G401 (cell line): ENCODE measurements at regions not wholly inside any gene's neighbourhood (a gene's known extent, or its start where the extent isn't known, plus 50 kb on each side); places are given as distances from the start of the nearest gene placed in this dataset.
"Not testable (repeated sequence)": the region's sequence is repeated elsewhere in the genome, so short reads cannot be mapped to it uniquely, and the experiment has no call there.

Experiments
- DNase-seq: peaks from one replicate; pipeline ENCODE4 v3.0.0-alpha.2; 2015; ENCODE audit warnings: low spot score
- in situ Hi-C: cut with HindIII; loops from 2 replicates; pipeline ENCODE4 v1.10.0; 2016; ENCODE audit warnings: low sequenced_read_pairs, mixed read lengths

DNA sequence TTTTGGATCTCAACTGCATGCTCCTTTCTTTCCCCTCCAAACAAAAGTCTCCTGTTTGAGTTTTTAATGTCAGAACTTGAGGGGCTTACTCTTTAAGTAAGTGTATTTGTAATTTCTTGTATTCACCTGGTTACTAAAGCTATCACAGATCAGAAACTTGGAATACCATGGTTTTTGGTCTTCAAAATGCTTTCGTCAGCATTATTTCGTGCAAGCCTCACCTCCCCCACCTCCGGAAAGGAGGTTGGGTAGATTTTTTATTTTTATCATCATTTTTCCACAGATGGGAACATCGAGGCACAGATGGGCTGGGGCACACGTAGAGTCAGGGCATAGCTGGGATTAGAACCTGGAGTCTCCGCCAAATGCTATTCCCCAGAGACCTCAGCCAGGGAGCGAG is 100.7 kb downstream of the IER5 start:
- DNase-seq, result no peak
- in situ Hi-C loops, result no loop called here

DNA sequence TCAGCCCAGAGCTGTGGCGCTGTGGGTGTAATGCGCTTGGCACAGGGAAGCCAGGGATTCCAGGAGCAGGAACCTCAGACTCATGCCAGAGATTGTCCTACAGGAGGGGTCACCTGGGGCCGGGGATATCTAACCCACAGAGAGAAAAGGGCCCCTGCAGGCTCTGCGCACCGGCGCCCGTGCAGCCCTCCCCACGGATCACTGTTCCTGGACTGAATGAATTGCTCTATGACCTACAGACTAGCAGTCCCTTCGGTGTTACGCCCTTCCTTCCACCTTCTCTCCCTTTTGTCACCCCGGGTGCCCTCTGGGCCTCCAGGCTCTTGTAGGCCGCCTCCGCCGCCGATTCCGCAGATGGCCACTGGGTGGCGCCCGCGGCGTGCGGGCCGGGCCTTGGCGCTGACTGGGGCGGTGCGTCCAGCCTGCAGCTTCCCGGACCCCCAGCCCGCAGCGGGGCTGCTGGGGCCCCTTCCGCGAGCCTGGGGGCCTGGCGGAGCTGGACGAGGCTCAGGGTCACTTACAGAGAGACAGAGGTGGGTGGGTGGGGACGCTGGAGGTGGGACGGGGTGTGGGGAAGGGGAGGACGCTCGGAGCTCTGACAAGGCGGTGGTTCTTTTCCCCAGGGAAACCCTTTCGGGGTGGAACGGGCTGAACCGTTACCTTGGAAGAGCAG is 101.3 kb downstream of the IER5 start:
- in situ Hi-C loops, result no loop called here

DNA sequence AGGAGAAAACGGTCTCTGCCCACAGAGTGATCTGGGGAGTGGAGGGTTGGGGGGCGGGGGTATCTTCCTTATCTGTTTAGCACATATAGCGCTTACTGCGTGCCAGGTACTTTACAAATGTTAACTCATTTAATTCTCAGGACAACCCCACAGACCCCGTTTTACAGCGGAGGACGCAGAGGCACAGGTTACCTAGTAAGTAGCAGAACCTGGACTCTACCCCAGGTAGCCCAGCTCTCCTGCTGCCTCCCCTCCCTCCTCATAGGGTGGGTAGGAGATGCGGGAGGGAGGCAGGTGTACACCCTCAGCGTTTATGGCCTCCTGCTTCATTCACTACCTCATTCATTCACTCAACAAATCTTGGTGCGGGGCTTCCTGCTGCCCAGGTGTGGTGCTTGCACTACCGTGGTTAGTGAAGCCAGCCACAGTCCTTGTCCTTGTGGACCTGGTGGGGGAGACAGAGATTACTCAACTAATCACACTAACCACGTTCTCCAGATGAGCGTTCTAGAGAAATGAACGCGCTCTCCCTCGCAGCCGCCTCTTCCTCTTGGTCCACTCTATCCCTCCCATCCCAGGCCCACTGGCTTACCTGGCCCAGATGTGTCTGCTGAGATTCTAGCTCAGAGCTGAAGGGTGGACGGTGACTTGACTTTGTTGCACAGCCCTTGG is 102.0 kb downstream of the IER5 start:
- peak; percentile 65 for DNase-seq
- in situ Hi-C loops, result no loop called here

More for the DNA sequence above, 101.3 kb downstream of the IER5 start:
- DNase-seq, result peak; percentile 67

DNA sequence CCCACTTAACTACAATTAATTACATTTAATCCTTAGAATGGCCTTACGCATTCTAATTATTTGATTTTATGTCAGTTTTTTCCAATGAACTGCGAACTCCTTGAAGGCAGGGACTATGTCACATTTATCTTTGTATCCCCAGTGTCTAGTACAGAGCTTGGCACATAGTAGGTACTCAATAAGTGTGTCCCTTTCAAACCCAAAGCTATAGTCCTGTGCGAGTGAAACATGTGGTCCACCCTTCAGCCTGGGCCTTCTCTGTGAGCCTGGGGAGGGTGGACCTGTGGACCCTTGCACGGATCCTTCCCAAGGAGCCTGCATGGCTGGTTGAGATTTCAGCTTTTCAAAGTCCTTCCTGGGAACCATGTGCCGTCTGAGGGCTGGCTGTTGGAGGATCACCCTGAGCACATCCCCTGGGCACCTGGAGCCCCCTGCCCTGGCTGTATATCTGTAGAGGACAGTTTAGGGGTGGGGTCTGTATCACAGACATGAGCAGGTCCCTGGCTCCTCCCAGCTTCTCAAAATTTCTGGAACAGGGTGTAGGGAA is 103.1 kb downstream of the IER5 start:
- DNase-seq, result no peak
- in situ Hi-C loops, result no loop called here

DNA sequence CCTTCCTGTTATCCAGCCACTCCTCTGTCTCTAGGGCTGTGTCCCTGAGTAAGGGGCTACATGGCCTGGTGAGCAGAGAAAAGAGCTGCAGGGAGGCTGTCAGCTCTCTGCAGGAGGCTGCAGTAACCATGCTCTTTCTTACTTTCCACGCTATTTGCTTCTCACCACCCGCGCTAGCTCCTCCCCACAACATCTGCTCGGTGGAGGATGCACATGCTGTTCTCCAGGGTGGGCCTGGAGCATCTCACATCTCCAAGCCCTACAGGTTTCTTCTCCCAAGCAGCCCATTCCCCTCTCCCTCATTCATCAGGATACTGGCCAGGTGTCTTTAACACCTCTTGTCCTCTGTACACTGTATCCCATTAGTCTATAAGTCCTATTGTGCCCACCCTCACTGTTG is 103.8 kb downstream of the IER5 start:
- in situ Hi-C loops, result no loop called here
- no peak for DNase-seq

DNA sequence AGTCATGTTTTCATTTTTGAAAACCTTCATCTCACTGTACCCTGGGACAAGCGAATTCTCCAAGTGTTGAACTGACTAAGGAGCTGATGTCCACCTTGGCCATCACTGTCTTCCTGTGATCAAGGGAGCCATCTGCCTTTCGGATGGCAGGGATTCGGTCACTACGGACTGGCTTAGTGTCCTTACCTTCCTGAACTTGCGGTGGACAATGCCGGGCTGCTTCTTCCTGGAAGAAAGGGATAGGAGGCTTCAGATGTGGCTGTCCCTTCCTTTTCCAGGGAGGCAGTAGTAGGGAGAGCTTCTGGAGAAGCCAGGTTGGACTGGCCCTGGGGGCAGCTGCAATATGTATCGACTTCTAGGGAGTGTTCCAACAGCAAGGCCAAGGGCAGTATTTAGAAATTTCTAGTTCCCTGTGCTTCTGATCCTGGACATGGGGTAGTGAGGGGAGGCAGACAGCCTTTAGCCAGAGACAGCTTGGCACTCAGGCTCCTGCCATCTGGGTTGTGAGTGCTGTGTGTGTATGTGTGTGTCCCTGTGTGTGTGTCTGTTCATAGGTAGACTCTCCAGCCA is 114.6 kb downstream of the IER5 start:
- no peak for DNase-seq
- in situ Hi-C loops, result loop anchor here (25.0 kb wide), 1 partner anchor 209 kb away; no protein-coding TSS in a partner anchor

DNA sequence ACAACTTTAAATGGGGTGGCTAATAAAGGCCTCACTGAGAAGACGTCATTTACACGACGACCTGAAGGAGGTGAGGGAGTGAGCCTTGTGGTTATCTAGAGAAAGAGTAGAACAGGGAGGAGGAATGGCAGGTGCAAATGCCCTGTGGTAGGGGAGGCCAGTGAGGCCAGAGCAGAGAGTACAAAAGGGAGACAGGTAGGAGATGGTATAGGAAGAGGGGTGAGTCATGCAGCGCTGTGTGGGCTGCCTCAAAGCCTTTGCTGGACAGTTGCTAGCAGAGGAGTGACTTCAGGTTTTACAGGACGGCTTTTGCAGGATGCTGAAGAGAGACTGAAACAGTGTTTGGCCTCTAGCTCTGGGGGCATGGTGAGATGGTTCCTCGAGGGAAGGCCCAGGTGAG is 116.0 kb downstream of the IER5 start:
- in situ Hi-C loops, result loop anchor here (25.0 kb wide), 1 partner anchor 208 kb away; no protein-coding TSS in a partner anchor
- no peak for DNase-seq

DNA sequence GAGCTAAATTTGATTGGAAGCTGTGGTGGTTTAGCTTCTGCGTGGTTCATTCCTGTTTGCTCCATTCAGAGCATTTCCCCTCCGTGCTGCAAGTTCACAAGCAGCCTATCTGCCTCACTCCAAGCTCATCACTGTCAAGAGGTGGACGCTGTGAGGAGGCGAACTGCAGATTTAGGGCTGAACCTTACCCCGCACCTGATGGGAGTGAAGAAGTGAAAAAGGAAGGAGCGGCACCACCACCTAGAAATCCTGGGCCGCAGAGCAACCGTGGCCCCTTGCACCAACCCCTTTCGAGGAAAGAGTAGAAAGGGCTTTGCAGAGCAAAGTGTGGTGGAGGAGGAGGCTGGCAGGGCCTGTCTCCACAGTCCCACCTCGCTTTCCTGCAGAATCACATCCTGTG is 117.4 kb downstream of the IER5 start:
- in situ Hi-C loops, result loop anchor here (25.0 kb wide), 1 partner anchor 206 kb away; no protein-coding TSS in a partner anchor
- no peak for DNase-seq

DNA sequence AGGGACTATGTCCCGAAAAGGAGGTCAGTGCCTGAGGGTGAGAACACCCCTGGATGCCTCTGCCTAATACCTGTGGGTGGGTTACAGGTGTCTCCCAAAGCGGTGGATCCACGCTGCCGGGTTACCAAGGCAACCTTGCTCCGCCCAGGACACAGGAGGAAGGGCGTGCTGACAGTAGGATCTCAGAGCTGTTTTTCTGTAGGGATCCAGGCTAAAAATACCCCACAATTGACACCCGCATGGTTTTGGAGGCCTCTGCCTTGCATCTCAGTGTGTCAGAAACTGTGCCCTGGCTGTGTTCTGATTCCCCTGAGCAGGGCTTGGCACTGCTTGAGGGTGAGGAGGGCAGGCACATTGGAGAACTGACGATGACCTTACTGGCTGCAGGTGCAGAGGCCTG is 118.0 kb downstream of the IER5 start:
- in situ Hi-C loops, result loop anchor here (25.0 kb wide), 1 partner anchor 206 kb away; no protein-coding TSS in a partner anchor
- peak; percentile 49 for DNase-seq

DNA sequence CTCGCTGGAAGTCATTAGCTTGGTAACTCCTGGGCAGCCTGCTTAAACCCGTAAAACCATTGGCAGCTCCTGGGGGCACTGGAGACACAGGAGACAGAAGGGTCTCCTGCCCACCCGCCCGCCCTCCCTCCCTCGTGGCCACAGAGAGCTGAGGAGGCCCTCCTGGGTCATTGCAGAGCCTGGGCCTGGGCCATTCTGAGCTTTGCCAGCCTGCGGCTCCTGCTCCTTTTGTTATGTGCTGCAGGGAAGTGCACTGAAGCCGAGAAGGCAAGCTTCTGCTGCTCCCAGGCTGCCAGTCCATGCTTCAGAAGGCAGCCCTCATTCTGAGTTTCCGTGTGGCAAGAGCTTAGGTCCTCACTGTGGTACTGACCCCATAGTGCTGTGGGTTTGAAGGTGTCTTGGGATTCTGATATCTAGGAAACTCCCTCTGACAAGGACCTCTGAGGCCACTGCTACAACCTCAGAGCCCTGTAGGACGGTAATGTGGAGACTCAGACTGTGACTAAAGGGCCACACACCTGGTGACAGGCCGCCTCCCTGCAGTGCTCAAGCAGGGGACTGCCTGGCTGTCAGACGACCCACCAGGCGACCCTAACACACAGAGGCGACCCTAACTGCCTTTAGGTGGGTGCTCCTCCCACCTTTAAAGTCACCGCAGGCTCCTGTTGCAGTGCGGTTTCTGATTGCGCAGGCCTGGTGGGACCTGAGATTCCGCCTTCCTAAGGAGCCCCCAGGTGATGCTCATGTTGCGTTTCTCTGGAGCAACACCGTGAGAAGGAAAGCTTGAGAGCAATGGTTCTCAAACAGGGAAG is 118.7 kb downstream of the IER5 start:
- in situ Hi-C loops, result loop anchor here (25.0 kb wide), 1 partner anchor 205 kb away; no protein-coding TSS in a partner anchor
- peak; percentile 30 for DNase-seq

DNA sequence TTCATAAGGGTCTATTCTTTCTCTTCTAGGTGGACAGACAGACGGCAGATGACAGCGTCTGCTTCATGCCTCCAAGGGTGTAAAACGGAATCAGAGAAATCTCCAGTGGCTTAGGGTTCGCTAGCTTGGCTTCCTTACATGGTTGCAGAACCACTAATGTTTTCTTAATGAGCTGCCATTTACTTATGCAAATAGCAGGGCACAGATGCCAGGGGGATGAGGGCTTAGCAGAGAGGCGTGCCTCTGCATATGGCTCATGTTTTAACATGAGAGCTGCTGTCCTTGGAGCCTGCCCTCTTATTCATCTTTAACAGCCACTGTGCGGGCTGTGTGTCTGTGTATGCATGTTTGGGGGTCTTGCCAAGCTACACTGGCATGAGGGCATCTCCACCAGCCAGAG is 119.6 kb downstream of the IER5 start:
- in situ Hi-C loops, result loop anchor here (25.0 kb wide), 1 partner anchor 204 kb away; no protein-coding TSS in a partner anchor

DNA sequence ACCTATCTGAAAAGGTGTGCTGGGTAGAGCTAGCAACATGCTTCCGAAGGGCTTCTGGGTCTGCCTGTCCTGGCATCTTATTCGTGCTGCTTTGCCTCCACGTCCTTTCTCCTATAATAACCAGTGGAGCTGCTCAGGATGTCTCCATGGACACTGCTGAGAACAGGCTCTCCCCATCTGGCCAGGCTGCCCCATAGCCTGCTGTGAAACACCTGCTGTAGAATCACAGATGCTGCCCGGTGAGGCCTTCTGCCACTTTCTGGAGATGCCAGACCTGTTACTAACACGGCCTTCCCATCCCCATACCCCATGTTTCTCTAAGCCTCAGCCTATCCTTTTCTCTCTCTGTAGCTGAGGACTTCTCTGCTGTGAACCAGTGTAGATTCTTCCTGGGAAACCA is 120.5 kb downstream of the IER5 start:
- in situ Hi-C loops, result loop anchor here (25.0 kb wide), 1 partner anchor 203 kb away; no protein-coding TSS in a partner anchor
- DNase-seq, result peak; percentile 88

More for the DNA sequence above, 119.6 kb downstream of the IER5 start:
- no peak for DNase-seq

DNA sequence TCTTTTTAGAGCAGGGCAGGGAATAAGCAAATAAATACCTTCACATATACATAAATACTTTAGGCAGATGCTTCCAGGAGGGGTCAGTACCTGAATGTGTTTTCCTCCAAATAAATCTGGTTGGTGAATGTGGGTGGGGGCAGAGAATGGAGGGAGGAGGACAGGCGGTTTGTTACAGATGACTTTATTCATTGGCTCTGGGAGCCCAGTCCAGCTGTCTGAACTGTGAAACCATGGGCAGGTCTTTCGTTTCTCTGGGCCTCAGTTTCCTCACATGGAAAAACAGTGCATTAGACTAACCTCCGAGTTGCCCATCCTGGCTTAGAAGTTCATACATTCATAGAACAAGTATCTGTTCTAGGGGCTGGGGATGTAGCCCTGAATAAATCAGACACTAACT is 124.6 kb downstream of the IER5 start:
- in situ Hi-C loops, result loop anchor here (25.0 kb wide), 1 partner anchor 199 kb away; no protein-coding TSS in a partner anchor
- DNase-seq, result no peak

DNA sequence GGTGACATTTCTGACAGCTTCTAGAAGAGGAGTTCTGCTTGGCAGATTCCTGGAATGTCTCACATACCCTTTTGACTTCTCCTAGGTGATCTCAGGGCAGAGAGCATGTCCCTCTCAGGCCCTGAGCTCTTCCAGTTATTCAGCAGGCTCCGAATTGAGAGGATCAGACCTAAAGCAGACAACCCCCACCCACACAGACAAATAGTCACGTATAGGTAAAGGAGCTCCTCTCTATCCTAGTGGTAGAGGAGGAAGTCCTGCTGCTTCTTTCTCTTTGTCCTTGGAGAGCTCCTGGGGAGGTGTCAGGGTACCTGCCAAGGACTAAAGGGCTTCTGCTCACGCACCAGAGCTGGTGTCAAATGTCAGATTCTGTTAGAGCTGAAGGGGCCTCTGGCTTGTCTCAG is 128.1 kb downstream of the IER5 start:
- in situ Hi-C loops, result loop anchor here (25.0 kb wide), 1 partner anchor 196 kb away; no protein-coding TSS in a partner anchor
- no peak for DNase-seq

DNA sequence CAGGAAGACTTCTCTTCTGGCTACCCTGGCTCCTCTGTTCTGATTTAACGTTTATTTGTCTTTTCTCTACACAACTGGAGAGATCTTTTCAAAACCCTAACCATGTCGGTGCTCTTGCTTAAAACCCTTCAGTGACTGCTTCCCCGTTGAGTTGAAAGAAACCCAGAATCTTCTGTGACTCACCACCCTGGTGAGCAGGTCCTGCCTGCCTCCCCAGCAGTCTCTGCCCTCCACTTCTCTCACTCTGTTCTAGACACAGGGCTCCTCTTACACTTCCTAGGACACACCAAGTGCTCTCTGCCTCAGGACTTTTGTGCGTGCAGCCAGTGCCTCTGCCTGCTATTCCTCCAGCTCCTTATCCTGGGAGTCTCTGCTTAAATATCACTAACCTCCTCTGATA is 131.4 kb downstream of the IER5 start:
- DNase-seq, result no peak
- in situ Hi-C loops, result loop anchor here (25.0 kb wide), 1 partner anchor 192 kb away; no protein-coding TSS in a partner anchor

DNA sequence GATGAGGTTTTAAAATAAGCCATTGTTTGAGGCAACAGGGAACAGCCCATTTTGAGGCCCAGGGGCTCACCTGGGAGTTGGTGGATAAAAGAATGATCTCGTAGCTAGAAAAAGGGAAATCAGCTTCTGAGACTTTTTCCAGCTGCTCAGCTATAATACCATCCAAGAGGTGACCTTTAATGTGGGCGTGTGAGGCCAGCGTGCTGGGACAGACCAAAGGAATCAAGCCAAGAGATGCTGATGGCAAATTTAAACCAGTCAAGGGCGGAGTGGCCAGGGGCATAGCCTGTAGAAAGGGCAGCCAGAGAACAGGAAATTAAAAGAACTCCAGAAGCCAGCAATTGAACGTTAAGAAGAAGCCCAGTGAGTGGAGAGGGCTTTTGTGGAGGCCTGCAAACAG is 132.6 kb downstream of the IER5 start:
- in situ Hi-C loops, result loop anchor here (25.0 kb wide), 1 partner anchor 191 kb away; no protein-coding TSS in a partner anchor
- DNase-seq, result no peak

DNA sequence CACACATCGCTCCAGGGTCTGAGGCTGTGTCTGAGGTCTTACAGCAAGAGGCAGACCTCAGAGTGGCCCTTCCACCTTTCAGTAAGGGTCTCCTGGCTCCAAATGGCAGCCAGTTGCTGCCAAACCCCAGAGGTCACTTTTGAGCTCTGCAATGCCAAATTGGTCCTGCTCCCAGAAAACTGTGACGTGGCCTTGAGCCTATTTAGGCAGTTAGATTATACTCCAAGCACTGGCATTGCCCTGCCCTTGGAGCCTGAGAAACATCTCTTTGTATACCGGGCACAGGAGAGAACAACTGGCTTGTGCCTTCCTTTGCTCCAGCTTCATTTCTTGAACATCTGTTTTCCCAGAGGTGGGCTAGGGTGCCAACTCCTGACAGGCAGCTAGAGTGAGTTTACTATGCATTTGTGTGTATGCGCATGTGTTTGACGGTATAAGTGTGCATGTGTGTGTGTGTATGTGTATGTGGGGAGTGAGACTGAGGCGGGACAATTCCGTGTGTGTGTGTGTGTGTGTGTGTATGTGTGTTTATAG is 134.5 kb downstream of the IER5 start:
- in situ Hi-C loops, result loop anchor here (25.0 kb wide), 1 partner anchor 189 kb away; no protein-coding TSS in a partner anchor
- no peak for DNase-seq

DNA sequence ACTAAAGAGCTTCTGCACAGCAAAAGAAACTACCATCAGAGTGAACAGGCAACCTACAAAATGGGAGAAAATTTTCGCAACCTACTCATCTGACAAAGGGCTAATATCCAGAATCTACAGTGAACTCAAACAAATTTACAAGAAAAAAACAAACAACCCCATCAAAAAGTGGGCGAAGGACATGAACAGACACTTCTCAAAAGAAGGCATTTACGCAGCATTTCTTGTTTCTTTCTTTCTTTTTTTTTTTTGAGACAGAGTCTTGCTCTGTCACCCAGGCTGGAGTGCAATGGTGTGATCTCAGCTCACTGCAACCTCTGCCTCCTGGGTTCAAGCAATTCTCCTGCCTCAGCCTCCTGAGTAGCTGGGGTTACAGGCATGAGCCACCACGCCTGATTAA is 138.2 kb downstream of the IER5 start:
- DNase-seq, in situ Hi-C loops: not testable (repeated sequence)
